ENCODE measurements at regions not wholly inside any gene's neighbourhood (a gene's known extent, or its start where the extent isn't known, plus 50 kb on each side); places are given as distances from the start of the nearest gene placed in this dataset.

GRCh38 chr21:26739189-26739588, 106.0 kb downstream of the ADAMTS1 start:
- Histone ChIP-seq H3K4me1 (ENCODE audit: insufficient read depth, low read length, poor library complexity, severe bottlenecking) (no peaks in the 10 kb centered on the region), H3K27me3 (ENCODE audit: insufficient read depth, low read length, poor library complexity, severe bottlenecking) (no peaks in the 10 kb centered on the region), H3K9me2 (replicated peaks; ENCODE audit: low read depth, low read length) (no peaks in the 10 kb centered on the region), H3K36me3 (ENCODE audit: insufficient read depth, low read length) (no peaks in the 10 kb centered on the region), H3K9ac (ENCODE audit: low read depth, low read length, poor library complexity, severe bottlenecking) (no peak overlapping the region), H3K9me3 (ENCODE audit: insufficient read depth, low read depth, low read length) (no peaks in the 10 kb centered on the region), H3K4me3 (ENCODE audit: low read length, poor library complexity, severe bottlenecking) (no peak overlapping the region), H3K79me2 (ENCODE audit: insufficient read depth, low read length) (no peaks in the 10 kb centered on the region), H3K4me2 (ENCODE audit: low read depth, low read length, poor library complexity, severe bottlenecking) (no peak overlapping the region), H3F3A (ENCODE audit: low read depth) (no peaks in the 10 kb centered on the region), H2AFZ (ENCODE audit: low read length) (no peak overlapping the region), H4K20me1 (ENCODE audit: insufficient read depth, low read length, poor library complexity, severe bottlenecking) (no peaks in the 10 kb centered on the region)
- TF ChIP-seq CTCF (conservative IDR thresholded peaks at IDR 0.05; ENCODE audit: low read length) (no peak), EZH2phosphoT487 (IDR thresholded peaks at IDR 0.05; ENCODE audit: borderline replicate concordance) (no peak)

DNA sequence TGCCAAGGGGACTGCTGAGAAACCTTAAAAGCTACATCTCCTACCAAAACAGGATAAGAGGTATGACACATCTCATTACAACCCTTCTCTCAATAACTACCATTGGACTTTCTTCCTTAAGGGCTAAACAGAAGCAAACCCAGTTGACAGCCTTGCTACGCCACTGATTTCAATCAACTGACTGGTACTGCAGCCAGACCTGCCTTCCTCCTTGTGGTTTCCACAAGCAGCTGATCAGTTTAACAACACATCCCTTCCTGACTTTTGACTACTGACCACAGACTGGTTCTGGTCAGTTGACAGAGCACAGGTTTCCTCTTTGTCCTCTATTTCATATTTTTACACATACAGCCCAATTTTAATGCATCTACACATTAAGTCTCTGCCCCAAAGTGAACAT, 108.8 kb downstream of the ADAMTS1 start:
- no peaks in the 10 kb centered on the region for H3K9me3 ChIP-seq (ENCODE audit: insufficient read depth, low read depth, low read length)

DNA sequence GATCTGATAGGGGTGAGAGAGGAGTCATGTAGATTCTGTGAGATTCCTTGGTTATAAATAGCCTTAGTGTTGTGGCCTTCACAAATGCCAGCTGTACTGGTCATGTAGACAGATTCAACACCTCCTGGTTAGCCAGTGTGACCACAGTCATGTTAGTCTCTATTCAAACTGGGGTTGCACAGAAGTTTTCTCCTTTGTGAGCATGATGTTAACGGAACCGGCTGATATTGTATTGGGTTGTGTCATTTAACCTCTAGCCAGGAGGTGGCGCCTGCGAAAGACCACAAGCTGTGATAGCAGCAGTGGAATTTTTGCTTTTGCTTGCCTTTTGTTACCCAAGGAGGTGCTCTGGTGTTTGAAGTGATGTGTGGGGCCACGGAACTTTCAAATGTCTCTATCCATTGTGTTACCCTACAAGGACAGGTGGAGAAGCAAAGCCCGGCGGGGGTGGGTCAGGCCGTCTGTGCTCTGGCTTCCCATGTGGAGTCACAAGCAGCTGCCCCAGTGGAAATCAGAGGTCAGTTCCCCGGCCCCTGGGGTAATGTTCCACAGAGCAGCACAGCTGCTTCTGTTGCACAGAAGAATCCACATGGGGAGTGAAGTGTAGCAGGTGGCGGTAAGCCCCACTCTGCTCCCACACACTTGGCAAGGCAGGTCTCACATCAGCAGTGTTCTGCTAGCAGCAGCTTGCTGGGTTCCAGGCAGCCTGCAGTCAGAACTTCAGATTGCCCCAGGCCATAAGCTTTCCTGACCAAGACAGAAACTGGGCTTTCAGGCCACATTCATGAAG, 112.6 kb downstream of the ADAMTS1 start:
- TF ChIP-seq CTCF (conservative IDR thresholded peaks at IDR 0.05; ENCODE audit: low read length) (peak; percentile 56), EZH2phosphoT487 (IDR thresholded peaks at IDR 0.05; ENCODE audit: borderline replicate concordance) (no peak)
- Histone ChIP-seq H3K9me2 (replicated peaks; ENCODE audit: low read depth, low read length) (no peaks in the 10 kb centered on the region), H3K9me3 (ENCODE audit: insufficient read depth, low read depth, low read length) (no peaks in the 10 kb centered on the region), H3K4me2 (ENCODE audit: low read depth, low read length, poor library complexity, severe bottlenecking) (no peak overlapping the region), H2AFZ (ENCODE audit: low read length) (no peak overlapping the region), H3F3A (ENCODE audit: low read depth) (no peaks in the 10 kb centered on the region), H3K4me1 (ENCODE audit: insufficient read depth, low read length, poor library complexity, severe bottlenecking) (no peaks in the 10 kb centered on the region), H3K79me2 (ENCODE audit: insufficient read depth, low read length) (no peaks in the 10 kb centered on the region), H3K4me3 (ENCODE audit: low read length, poor library complexity, severe bottlenecking) (no peak overlapping the region), H4K20me1 (ENCODE audit: insufficient read depth, low read length, poor library complexity, severe bottlenecking) (no peaks in the 10 kb centered on the region), H3K27me3 (ENCODE audit: insufficient read depth, low read length, poor library complexity, severe bottlenecking) (no peaks in the 10 kb centered on the region), H3K9ac (ENCODE audit: low read depth, low read length, poor library complexity, severe bottlenecking) (no peak overlapping the region), H3K36me3 (ENCODE audit: insufficient read depth, low read length) (no peaks in the 10 kb centered on the region)

More for the DNA sequence above, 108.8 kb downstream of the ADAMTS1 start:
- Histone ChIP-seq H3K36me3 (ENCODE audit: insufficient read depth, low read length) (no peaks in the 10 kb centered on the region), H4K20me1 (ENCODE audit: insufficient read depth, low read length, poor library complexity, severe bottlenecking) (no peaks in the 10 kb centered on the region), H3K9me2 (replicated peaks; ENCODE audit: low read depth, low read length) (no peaks in the 10 kb centered on the region), H3K4me3 (ENCODE audit: low read length, poor library complexity, severe bottlenecking) (no peak overlapping the region), H3K4me2 (ENCODE audit: low read depth, low read length, poor library complexity, severe bottlenecking) (no peak overlapping the region), H3K27me3 (ENCODE audit: insufficient read depth, low read length, poor library complexity, severe bottlenecking) (no peaks in the 10 kb centered on the region), H3F3A (ENCODE audit: low read depth) (no peaks in the 10 kb centered on the region), H3K79me2 (ENCODE audit: insufficient read depth, low read length) (no peaks in the 10 kb centered on the region), H3K4me1 (ENCODE audit: insufficient read depth, low read length, poor library complexity, severe bottlenecking) (no peaks in the 10 kb centered on the region), H2AFZ (ENCODE audit: low read length) (no peak overlapping the region), H3K9ac (ENCODE audit: low read depth, low read length, poor library complexity, severe bottlenecking) (no peak overlapping the region)
- no peak for TF ChIP-seq EZH2phosphoT487 (IDR thresholded peaks at IDR 0.05; ENCODE audit: borderline replicate concordance)
- no peak for TF ChIP-seq CTCF (conservative IDR thresholded peaks at IDR 0.05; ENCODE audit: low read length)

Measured in Loucy (cell line).